ENCODE measurements at regions not wholly inside any gene's neighbourhood (a gene's known extent, or its start where the extent isn't known, plus 50 kb on each side); places are given as distances from the start of the nearest gene placed in this dataset.

DNA sequence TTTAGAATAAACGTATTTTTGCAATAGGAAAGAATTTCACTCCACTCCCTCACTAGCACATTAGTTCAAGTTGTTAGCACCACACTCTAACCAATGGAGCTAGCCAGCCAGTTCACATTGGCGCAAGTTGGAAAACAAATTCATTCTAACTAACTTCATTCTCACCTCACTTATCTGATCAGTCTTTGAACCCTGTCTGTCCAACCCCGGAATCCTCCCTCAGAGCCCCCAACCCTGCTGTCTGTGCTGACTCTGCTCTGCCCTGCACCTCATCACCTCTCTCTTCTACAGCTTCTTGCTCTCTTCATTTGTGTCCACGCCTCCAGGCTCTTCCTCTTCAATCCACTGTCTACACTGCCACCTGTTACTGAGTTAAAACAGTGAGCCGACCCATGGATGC is 356.5 kb downstream of the IRS1 start:
- no peak overlapping the region for H3K4me3 ChIP-seq (replicated peaks; ENCODE audit: low read depth, low read length)
- DNase-seq (ENCODE audit: extremely low read depth, low read depth): no peak
- TF ChIP-seq, protein P1, sequence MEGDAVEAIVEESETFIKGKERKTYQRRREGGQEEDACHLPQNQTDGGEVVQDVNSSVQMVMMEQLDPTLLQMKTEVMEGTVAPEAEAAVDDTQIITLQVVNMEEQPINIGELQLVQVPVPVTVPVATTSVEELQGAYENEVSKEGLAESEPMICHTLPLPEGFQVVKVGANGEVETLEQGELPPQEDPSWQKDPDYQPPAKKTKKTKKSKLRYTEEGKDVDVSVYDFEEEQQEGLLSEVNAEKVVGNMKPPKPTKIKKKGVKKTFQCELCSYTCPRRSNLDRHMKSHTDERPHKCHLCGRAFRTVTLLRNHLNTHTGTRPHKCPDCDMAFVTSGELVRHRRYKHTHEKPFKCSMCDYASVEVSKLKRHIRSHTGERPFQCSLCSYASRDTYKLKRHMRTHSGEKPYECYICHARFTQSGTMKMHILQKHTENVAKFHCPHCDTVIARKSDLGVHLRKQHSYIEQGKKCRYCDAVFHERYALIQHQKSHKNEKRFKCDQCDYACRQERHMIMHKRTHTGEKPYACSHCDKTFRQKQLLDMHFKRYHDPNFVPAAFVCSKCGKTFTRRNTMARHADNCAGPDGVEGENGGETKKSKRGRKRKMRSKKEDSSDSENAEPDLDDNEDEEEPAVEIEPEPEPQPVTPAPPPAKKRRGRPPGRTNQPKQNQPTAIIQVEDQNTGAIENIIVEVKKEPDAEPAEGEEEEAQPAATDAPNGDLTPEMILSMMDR (IDR thresholded peaks at IDR 0.05; ENCODE audit: low read depth, low read length, missing control alignments): no peak

DNA sequence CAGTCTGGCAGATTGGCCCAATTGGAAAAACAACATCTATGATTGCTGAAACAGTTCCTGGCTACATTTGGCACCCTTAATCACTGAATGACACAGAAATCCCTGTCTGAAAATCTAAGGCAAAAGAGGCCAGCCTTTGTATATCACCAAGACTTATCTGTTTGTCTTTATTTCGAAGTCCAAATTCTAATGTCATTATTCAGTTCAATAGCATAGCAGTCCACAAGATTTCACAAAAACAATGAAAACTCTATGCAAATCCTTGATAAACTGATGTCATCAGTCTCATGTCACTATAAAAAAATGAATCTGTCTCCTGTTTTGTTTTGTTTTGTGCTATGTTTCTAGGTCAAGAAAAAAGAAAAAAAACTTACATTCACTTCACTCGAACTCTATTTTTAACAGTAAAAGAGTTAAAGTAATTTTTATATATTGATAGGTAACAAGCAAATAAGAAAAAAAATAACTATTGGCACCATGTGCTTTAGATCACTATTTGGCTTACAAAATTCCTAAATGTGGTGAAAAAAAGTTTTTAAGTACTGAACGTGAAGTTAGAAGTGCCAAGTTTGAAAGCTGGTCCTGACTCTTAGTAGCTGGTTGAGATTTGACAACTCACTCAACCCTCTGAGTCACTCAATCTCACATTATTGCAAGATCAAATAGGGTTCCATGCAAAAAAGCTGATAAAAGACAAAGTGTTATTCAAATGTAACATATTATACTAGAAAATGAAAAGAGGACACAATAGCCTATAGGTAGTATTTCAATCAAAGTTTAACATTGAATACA is 359.3 kb downstream of the IRS1 start:
- no peak overlapping the region for H3K4me3 ChIP-seq (replicated peaks; ENCODE audit: low read depth, low read length)
- no peak for DNase-seq (ENCODE audit: extremely low read depth, low read depth)
- TF ChIP-seq, protein P1 (IDR thresholded peaks at IDR 0.05; ENCODE audit: low read depth, low read length, missing control alignments): no peak

DNA sequence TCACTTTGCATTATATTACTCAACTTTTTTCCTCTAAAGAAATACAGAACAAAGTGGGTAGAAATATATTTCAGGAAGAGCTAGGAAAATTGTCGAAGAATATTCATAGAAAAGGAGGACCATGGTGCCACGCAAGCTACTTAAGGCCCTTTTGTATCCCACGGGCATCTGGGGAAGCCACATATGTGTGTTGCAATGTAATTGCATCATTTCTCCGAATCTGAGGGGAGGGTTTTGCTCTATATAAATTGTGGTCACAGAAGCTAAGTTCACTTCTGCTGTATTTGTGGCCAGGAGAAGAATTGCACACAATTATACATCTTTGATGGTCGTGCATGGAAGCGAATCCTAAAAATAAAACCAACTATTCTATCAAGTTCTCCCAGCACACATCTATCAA is 360.3 kb downstream of the IRS1 start:
- DNase-seq (ENCODE audit: extremely low read depth, low read depth): no peak

DNA sequence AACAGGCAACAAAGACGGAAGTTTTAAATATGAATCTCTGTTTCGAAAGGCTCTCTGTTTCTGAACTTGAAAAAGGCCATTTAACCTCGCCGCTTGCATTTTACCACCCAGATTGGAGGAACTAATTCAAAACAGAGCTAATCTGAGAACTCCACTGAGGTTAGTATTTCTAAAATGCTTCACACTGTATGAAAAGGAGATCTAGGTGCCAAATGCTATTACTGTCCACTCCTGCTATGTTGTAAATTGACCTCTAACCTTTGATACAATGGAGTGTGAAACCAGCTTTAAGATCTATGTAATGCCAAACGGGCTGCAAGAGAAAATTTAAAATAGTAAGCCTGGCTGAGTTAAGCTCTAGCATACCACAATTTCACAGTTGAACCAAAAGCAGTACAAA is 364.5 kb downstream of the IRS1 start:
- no peak overlapping the region for H3K4me3 ChIP-seq (replicated peaks; ENCODE audit: low read depth, low read length)
- TF ChIP-seq, protein P1 (IDR thresholded peaks at IDR 0.05; ENCODE audit: low read depth, low read length, missing control alignments): no peak

More for the DNA sequence above, 360.3 kb downstream of the IRS1 start:
- TF ChIP-seq, protein P1 (IDR thresholded peaks at IDR 0.05; ENCODE audit: low read depth, low read length, missing control alignments): no peak
- H3K4me3 ChIP-seq (replicated peaks; ENCODE audit: low read depth, low read length): no peak overlapping the region

DNA sequence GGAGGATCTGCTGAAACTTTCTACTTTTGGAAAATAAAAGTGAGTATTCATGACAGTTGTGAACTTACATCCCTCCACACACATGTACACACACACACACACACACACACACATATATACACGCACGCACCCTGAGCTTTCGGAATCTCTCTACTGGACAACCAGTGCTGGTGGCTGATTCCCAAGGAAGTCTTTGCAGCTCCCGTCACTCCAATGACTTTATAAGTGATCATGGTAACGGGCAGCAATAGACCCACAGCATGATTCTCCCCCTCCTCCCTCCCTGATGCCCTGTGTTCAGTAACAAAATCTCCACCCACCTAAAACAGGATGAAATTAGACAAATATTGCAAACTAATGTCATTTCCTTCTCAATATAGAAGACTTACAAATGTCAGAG is 364.9 kb downstream of the IRS1 start:
- TF ChIP-seq, protein P1 (IDR thresholded peaks at IDR 0.05; ENCODE audit: low read depth, low read length, missing control alignments): no peak
- no peak overlapping the region for H3K4me3 ChIP-seq (replicated peaks; ENCODE audit: low read depth, low read length)
- no peak for DNase-seq (ENCODE audit: extremely low read depth, low read depth)

More for the DNA sequence above, 364.5 kb downstream of the IRS1 start:
- DNase-seq (ENCODE audit: extremely low read depth, low read depth): no peak

DNA sequence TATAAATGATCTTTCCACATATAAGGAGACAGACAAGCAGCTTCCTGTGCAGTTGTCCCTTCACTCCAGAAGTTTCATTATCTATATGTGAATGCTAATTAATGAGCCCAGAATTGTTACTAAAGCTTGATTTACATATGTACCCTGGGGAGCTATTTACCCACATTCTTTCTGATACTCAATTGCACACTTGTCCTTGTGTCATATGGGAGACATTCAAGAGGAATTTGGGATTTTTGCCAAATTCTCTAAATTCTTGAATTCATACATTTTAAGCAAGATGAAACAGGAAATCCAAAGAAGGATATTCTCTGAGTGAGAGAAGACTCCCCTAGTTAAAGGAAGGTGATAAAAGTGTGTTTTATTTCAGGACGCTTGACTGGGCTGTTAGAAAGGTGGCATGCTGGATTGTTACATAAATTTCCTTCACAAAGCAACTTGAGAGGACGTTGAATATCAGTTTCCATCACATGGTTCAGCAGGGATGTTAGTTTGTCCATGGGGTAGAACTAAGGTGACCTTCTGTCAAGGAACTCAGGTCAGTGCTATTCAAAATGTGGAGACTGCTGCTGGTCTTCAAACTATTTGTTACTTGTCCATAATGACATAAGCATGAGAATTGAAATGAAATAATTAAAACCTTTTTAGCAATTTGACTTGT is 368.2 kb downstream of the IRS1 start:
- H3K4me3 ChIP-seq (replicated peaks; ENCODE audit: low read depth, low read length): no peak overlapping the region
- DNase-seq (ENCODE audit: extremely low read depth, low read depth): no peak

More for the DNA sequence above, 368.2 kb downstream of the IRS1 start:
- TF ChIP-seq, protein P1 (IDR thresholded peaks at IDR 0.05; ENCODE audit: low read depth, low read length, missing control alignments): no peak

All from HFF-Myc (cell line).